HG03103 (cell line): ENCODE measurements at regions not wholly inside any gene's neighbourhood (a gene's known extent, or its start where the extent isn't known, plus 50 kb on each side); places are given as distances from the start of the nearest gene placed in this dataset.

Experiments
- ATAC-seq: cut with Tn5 transposase; IDR thresholded peaks from one replicate; pipeline ENCODE4 v1.9.1; 2021; ENCODE audit warnings: low read depth; ENCODE audit not compliant: unreplicated experiment

DNA sequence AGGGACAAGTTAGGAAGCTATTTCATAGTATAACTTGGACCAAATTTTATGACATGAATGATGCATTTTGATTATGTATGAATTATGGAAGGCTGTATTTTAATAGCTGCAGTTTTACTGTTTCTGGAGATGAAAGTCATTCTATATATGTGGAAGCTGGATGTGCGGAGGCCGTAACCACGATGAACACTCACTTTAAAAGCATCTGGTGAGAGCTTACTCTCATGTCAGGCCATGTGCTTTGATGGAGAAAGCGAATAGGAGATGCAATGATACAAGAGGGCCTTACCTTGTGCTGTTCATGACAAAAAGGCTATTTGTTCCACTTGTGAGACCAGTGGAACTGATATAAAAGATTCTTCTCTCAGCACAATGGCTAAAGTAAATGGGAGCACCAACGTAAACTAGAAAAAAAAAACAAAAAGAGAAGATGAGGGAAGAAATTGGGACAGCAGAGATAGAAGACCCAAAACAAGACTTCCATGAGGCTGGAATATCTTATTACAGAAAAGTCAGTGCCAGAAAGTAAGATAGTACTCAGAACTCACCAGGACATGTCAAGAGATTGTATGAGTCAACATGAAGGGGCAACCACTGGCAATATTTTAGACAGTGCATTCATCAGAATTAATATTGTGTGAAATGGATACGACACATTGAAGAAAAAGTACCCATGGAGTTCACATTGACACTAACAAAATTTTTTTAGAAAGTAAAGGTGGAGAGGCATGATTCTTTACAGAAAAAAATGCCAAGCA lies 63.3 kb upstream of the GAB1 start:
- no peak for ATAC-seq

DNA sequence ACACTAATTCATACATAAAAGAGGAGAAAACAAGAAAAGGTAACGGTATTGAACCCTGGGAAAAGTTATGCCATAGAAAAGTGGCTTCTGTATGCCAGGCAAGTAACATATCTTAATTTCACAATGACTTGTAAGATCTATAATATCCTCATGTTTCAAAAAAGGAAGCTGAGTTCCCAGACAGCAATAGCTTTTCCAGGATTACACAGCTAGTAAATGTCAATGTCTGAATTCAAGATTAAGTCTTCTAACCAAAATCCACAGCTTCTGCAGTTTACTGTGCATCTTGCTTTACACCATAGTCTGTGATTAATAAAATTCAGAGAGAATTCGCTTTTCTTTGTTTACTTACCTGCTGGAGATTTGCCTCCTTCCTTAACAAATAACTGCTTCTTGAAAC lies 55.8 kb upstream of the GAB1 start:
- ATAC-seq = no peak

DNA sequence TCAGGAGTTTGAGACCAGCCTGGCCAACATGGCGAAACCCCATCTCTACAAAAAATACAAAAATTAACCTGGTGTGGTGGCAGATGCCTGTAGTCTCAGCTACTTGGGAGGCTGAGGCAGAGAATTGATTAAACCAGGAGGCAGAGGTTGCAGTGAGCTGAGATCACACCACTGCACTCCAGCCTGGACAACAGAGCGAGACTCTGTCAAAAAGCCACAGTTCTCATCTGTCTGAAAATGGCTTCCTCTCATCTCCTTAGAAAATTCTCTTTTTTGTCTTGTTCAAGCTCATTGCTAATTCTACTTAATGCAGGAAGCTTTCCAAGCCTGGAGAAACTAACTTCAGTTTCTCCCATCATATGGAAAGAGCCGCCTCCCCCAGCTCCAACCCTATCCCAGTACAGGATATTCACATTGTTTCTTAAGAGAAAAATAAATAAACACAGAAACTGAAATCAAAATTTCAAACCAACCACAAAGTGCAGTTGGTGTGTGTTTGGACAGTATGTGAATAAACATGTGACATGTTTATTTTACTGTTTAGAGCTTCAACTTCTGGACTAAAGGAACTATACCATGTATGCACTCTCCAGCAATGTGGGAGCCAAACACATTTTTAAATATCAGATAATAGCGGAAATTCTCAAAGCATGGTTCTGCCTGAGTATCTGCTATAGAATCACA lies 55.0 kb upstream of the GAB1 start:
- peak; percentile 50 for ATAC-seq

DNA sequence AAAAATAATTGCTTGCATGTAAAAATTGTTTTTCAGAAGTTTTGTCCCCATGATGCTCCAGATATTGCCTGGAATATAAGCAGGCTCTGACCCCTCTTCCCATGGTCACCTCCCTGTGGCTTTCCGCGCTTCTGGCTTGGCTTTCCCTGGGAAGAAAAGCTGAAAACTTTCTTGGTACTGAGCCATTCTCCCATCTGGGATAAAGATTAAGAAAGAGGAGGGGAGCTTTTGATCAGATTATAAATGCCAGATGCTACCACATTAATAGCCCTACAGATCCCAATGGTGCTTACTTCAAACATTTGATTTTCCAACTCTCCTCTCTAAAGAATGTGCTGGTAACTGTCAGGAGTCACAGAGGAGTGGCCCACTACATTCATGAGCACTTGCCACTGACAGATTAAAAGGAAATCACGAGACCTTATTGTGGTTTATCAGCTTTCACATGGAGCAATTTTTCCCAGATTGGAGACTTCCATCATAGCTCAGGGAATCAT lies 54.4 kb upstream of the GAB1 start:
- ATAC-seq = no peak

DNA sequence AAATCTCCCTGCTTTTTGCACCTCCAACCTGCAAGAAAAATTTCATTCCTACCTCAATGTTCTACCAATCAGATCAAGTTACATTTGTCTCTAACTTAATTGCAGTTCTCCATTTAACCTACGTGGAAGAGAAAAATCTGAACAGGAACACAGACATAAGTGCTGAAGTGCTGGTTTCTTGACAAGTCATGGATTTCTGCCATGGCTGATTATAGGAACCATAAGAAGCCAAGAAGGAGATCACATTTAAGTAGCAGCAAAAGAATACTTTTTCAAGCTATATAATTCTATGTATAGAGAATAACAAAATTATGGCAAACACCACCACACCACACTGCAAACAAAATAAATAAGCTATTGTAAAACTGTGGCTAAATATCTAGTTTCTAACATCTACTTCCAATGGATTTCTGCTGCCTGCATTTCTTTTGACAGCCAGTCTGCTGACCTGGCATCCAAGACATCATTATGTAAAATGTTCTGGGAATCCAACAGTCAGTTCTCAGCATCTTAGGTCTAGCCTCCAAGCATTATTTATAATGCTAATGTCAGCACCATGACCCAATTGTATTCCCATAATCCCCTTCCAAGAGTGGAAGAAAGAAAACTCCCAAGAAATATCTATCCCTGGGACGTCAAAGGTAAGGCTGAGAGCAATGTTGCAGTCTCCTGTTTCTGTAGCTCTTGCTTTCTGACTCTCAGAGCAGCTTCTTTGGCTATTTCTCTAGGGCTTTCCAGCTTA lies 50.8 kb upstream of the GAB1 start:
- no peak for ATAC-seq

DNA sequence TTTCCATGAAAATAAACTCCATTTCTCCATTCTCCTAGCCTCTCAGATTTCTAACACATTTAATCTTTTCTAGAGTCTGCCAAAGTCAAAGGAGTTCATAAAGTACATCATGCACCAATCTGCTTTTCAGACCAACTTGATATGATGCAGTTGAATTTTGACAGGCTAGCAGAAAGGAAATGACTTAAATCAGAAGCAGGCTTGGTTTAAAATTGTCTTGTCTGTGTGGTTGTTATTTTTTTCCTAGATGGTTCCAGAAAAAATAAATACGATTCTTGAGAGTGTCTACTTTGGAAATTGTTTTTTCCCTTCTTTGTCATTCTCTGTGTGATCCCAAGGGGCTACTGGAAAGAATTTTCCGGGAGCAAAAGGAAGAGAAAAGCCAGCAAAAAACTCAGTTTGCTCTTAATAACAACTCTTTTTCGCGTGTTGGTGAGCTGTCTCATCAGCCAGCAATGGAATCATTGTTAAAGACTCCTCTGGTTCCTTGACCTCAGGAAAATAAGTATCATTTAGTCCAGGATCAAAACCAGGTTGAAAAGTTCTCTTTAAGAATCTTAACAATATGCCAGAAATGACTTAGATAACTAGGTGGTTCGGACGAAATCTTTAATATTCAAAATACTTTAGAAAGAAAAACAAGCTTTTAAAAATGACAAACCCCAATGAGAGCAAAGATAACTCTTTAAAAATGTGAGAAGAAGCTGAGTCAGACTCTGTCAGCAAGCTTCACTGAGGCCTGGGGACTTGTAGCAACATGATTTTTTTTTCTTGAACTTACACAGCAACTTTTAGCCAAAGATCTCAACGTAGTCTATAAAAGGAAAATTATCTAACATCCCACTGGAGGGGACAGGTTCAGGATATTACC lies 49.7 kb upstream of the GAB1 start:
- no peak for ATAC-seq
